ENCODE measurements at regions not wholly inside any gene's neighbourhood (a gene's known extent, or its start where the extent isn't known, plus 50 kb on each side); places are given as distances from the start of the nearest gene placed in this dataset.

DNA sequence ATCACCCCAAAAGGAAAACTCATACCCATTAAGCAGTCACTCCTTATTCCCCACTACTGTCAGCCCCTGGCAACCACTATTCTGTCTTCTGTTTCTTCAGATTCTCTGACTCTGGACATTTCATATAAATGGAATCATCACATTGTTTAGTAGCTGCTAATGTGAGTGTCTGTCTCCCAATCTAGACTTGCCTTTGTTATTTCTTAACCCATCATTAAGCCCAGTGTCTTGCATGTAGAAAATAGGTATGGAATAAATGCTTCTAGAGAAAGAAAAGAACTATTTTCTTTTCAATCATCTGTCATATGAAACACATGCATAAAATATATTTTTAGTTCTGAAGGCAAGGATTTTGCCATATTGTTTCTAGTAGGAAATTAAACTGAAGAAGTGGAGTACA is 610.0 kb downstream of the PLPP3 start:
- TF ChIP-seq, protein P1, sequence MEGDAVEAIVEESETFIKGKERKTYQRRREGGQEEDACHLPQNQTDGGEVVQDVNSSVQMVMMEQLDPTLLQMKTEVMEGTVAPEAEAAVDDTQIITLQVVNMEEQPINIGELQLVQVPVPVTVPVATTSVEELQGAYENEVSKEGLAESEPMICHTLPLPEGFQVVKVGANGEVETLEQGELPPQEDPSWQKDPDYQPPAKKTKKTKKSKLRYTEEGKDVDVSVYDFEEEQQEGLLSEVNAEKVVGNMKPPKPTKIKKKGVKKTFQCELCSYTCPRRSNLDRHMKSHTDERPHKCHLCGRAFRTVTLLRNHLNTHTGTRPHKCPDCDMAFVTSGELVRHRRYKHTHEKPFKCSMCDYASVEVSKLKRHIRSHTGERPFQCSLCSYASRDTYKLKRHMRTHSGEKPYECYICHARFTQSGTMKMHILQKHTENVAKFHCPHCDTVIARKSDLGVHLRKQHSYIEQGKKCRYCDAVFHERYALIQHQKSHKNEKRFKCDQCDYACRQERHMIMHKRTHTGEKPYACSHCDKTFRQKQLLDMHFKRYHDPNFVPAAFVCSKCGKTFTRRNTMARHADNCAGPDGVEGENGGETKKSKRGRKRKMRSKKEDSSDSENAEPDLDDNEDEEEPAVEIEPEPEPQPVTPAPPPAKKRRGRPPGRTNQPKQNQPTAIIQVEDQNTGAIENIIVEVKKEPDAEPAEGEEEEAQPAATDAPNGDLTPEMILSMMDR (IDR thresholded peaks at IDR 0.05; ENCODE audit: control extremely low read depth, extremely low read depth, low read depth, missing control alignments): no peak
- DNase-seq (ENCODE audit: extremely low spot score): no peak
- POLR2A ChIA-PET: no interaction called here
- CTCF ChIA-PET: no interaction called here

DNA sequence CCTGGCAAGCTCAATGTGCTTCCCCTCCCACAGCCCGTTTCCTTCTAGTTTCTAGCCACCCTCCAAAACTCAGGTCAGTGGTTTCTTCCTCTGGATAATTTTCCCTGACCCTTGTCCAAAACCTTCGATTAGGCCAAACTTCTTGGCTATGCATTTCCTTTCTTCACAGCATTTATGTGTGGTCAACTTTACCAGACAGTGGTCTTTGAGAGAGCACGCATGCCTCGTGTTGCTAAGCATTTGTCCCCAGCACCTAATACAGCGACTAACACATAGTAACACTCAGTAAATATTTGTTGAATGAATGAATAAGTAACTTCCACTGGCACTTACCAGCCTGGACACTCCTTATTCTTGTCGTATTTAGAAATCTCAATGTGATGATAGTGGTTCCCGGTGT is 610.7 kb downstream of the PLPP3 start:
- TF ChIP-seq, protein P1 (IDR thresholded peaks at IDR 0.05; ENCODE audit: control extremely low read depth, extremely low read depth, low read depth, missing control alignments): no peak
- ChIA-PET CTCF (no interaction called here), POLR2A (no interaction called here)
- DNase-seq (ENCODE audit: extremely low spot score): no peak

DNA sequence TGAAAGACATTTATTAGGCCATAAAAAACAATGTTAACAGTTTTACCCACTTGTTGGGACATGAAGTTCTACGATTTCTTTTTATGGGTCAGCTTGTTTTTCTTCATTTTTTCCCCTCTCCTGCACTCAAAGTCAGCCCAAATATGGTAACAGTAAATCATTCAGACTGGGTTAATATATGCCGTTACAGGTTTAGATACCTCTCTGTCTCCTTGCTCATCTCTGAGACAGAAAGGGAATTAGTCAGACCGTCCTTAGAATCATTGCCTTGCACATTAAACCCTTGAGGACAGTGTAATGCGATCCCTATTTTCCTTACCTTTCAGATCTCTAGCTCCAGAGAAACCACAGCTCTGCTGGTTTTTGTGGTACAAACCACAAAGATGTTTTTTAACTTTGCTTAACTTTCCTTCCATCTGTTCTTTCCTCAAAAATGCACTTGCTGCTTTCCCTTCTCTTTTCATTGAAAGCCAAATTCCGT is 613.3 kb downstream of the PLPP3 start:
- TF ChIP-seq, protein P1 (IDR thresholded peaks at IDR 0.05; ENCODE audit: control extremely low read depth, extremely low read depth, low read depth, missing control alignments): no peak
- ChIA-PET POLR2A (no interaction called here), CTCF (no interaction called here)
- no peak for DNase-seq (ENCODE audit: extremely low spot score)

DNA sequence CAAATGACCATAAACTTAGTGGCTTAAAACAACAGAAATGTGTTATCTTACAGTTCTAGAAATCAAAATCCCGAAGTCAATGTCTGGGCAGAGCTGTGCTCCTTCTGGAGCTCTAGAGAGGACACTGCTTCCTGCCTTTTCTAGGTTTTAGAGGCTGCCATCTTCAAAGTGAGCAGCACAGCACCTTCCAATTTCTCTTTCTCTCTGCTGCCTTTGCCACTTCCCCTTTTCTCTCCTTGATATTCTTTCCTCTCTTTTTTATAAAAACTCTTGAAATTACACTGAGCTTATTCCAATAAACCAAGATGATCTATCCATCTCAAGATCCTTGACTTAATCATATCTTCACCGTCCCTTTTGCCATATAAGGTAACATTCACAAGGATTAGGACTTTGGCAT is 616.9 kb downstream of the PLPP3 start:
- POLR2A ChIA-PET: no interaction called here
- TF ChIP-seq, protein P1 (IDR thresholded peaks at IDR 0.05; ENCODE audit: control extremely low read depth, extremely low read depth, low read depth, missing control alignments): no peak
- DNase-seq (ENCODE audit: extremely low spot score): no peak
- CTCF ChIA-PET: no interaction called here

DNA sequence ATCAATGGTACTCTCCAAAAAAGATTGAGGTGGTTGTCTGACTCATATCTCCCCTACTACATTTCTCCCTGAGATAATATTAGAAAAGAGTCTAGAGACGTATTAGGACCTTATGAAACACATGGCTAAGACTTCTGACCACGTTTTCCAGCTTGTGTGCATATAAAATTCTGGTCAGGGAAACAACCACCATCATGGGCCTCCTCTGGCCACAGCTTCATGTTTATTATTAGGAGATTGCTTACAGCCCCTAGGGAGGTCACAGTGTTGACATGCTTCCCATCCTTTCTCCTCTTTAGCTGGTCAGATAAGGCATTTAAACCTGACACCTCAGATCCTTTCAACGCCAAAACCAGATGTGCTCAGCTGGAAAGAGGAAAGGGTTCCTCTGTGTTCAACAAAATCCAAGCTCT is 620.2 kb downstream of the PLPP3 start:
- ChIA-PET CTCF (interaction anchor here (0.9 kb wide), 1 partner anchor 22 kb away, joined by 3 read pairs; no protein-coding TSS in a partner anchor), POLR2A (no interaction called here)
- DNase-seq (ENCODE audit: extremely low spot score): no peak
- TF ChIP-seq, protein P1 (IDR thresholded peaks at IDR 0.05; ENCODE audit: control extremely low read depth, extremely low read depth, low read depth, missing control alignments): no peak

DNA sequence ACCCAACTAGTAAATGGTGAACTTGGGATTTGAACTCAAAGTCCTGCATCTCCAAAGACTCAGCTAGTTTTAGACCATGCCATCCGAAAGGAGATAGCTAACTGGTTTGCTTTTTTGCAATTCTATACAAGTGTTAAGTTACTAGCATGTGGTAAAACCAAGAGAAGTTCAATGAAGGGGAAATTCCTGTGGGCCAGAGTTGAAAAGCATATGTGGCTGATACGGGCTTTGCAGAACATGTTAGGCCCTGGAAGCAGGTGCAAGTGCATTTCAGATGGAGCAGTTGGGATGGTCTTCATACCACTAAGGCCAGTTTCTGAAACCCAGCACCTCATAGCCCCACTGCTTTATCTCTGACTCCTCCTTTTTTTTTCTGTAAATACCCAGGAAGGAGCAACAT is 620.9 kb downstream of the PLPP3 start:
- no peak for DNase-seq (ENCODE audit: extremely low spot score)
- POLR2A ChIA-PET: no interaction called here

More for the DNA sequence above, 620.9 kb downstream of the PLPP3 start:
- CTCF ChIA-PET: interaction anchor here (0.9 kb wide), 1 partner anchor 23 kb away, joined by 3 read pairs; no protein-coding TSS in a partner anchor
- TF ChIP-seq, protein P1 (IDR thresholded peaks at IDR 0.05; ENCODE audit: control extremely low read depth, extremely low read depth, low read depth, missing control alignments): no peak

All from GM10248 (cell line).